A549 (cell line): ENCODE measurements at regions not wholly inside any gene's neighbourhood (a gene's known extent, or its start where the extent isn't known, plus 50 kb on each side); places are given as distances from the start of the nearest gene placed in this dataset.
"Not testable (repeated sequence)": the region's sequence is repeated elsewhere in the genome, so short reads cannot be mapped to it uniquely, and the experiment has no call there.

ENCODE experiments used
- REST ChIP-seq: fragments of 200-600 bp; sonication (generic); IDR thresholded peaks from 2 replicates; pipeline ENCODE4 v1.6.1; 2016; ENCODE audit warnings: antibody characterized with exemption, mild to moderate bottlenecking, moderate library complexity
- RFX5 ChIP-seq: fragments of 450-650 bp; IDR thresholded peaks from 2 replicates; pipeline ENCODE4 v1.7.1; 2014; ENCODE audit warnings: antibody characterized with exemption, mild to moderate bottlenecking, moderate library complexity
- TF ChIP-seq, protein P1 (sequence below): fragments of >200 bp; sonication (Bioruptor Twin); formaldehyde crosslinking; IDR thresholded peaks from 3 replicates; pipeline ENCODE4 v1.5.1; 2016

DNA sequence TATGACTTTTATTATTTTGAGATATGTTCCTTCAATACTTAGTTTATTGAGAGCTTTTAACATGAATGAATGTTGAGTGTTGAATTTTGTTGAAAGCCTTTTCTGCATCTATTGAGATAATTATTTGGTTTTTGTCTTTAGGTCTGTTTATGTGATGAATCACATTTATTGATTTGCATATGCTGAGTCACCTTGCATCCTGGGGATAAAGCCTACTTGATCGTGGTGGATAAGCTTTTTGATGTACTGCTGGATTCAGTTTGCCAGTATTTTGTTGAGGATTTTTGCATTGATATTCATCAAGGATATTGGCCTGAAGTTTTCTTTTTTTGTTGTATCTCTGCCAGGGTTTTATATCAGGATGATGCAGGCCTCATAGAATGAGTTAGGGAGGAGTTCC, 106.5 kb upstream of the DAZL start:
- not testable (repeated sequence) for TF ChIP-seq REST, RFX5
- TF ChIP-seq, protein P1, sequence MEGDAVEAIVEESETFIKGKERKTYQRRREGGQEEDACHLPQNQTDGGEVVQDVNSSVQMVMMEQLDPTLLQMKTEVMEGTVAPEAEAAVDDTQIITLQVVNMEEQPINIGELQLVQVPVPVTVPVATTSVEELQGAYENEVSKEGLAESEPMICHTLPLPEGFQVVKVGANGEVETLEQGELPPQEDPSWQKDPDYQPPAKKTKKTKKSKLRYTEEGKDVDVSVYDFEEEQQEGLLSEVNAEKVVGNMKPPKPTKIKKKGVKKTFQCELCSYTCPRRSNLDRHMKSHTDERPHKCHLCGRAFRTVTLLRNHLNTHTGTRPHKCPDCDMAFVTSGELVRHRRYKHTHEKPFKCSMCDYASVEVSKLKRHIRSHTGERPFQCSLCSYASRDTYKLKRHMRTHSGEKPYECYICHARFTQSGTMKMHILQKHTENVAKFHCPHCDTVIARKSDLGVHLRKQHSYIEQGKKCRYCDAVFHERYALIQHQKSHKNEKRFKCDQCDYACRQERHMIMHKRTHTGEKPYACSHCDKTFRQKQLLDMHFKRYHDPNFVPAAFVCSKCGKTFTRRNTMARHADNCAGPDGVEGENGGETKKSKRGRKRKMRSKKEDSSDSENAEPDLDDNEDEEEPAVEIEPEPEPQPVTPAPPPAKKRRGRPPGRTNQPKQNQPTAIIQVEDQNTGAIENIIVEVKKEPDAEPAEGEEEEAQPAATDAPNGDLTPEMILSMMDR = not testable (repeated sequence)
